NCI-H748 (cell line): ENCODE measurements at regions not wholly inside any gene's neighbourhood (a gene's known extent, or its start where the extent isn't known, plus 50 kb on each side); places are given as distances from the start of the nearest gene placed in this dataset.
"Not testable (repeated sequence)": the region's sequence is repeated elsewhere in the genome, so short reads cannot be mapped to it uniquely, and the experiment has no call there.

ENCODE experiments used
- DNase-seq: peaks from one replicate; lab custom pipeline; 2025; ENCODE audit not compliant: unreplicated experiment; lab: John Stamatoyannopoulos, UW

GRCh38 chr9:109653470-109653869 lies 126.5 kb upstream of the PALM2AKAP2 start:
- no peak for DNase-seq

- DNase-seq: not testable (repeated sequence)
These were observed 116.0 kb upstream of the PALM2AKAP2 start for GRCh38 chr9:109663978-109664377.

GRCh38 chr9:109665736-109666135 lies 114.3 kb upstream of the PALM2AKAP2 start:
- DNase-seq: peak; percentile 90

- peak; percentile 41 for DNase-seq
These were observed 98.7 kb upstream of the PALM2AKAP2 start for GRCh38 chr9:109681301-109681700.

GRCh38 chr9:109682227-109682626 lies 97.8 kb upstream of the PALM2AKAP2 start:
- no peak for DNase-seq

- no peak for DNase-seq
These were observed 96.5 kb upstream of the PALM2AKAP2 start for GRCh38 chr9:109683521-109683920.

- no peak for DNase-seq
These were observed 90.3 kb upstream of the PALM2AKAP2 start for GRCh38 chr9:109689701-109690100.

- DNase-seq: no peak
These were observed 81.0 kb upstream of the PALM2AKAP2 start for GRCh38 chr9:109699019-109699418.

GRCh38 chr9:109704546-109704945 lies 75.5 kb upstream of the PALM2AKAP2 start:
- no peak for DNase-seq

GRCh38 chr9:109705515-109705914 lies 74.5 kb upstream of the PALM2AKAP2 start:
- no peak for DNase-seq

- no peak for DNase-seq
These were observed 72.6 kb upstream of the PALM2AKAP2 start for GRCh38 chr9:109707355-109707754.

- no peak for DNase-seq
These were observed 71.5 kb upstream of the PALM2AKAP2 start for GRCh38 chr9:109708451-109708945.

- no peak for DNase-seq
These were observed 70.1 kb upstream of the PALM2AKAP2 start for GRCh38 chr9:109709866-109710265.

GRCh38 chr9:109710830-109711229 lies 69.2 kb upstream of the PALM2AKAP2 start:
- no peak for DNase-seq

- no peak for DNase-seq
These were observed 64.7 kb upstream of the PALM2AKAP2 start for GRCh38 chr9:109715344-109715743.

- DNase-seq: no peak
These were observed 63.4 kb upstream of the PALM2AKAP2 start for GRCh38 chr9:109716631-109717030.

- DNase-seq: no peak
These were observed 62.7 kb upstream of the PALM2AKAP2 start for GRCh38 chr9:109717342-109717741.

- no peak for DNase-seq
These were observed 61.1 kb upstream of the PALM2AKAP2 start for GRCh38 chr9:109718861-109719260.

- no peak for DNase-seq
These were observed 59.0 kb upstream of the PALM2AKAP2 start for GRCh38 chr9:109721001-109721400.

- DNase-seq: no peak
These were observed 58.0 kb upstream of the PALM2AKAP2 start for GRCh38 chr9:109722007-109722406.

GRCh38 chr9:109723781-109724180 lies 56.2 kb upstream of the PALM2AKAP2 start:
- DNase-seq: no peak

- no peak for DNase-seq
These were observed 54.5 kb upstream of the PALM2AKAP2 start for GRCh38 chr9:109725460-109725859.

GRCh38 chr9:109726119-109726518 lies 53.9 kb upstream of the PALM2AKAP2 start:
- no peak for DNase-seq
